Stimulated activated naive CD4-positive, alpha-beta T cell (primary cell): ENCODE measurements at regions not wholly inside any gene's neighbourhood (a gene's known extent, or its start where the extent isn't known, plus 50 kb on each side); places are given as distances from the start of the nearest gene placed in this dataset.
"Not testable (repeated sequence)": the region's sequence is repeated elsewhere in the genome, so short reads cannot be mapped to it uniquely, and the experiment has no call there.

ENCODE experiments used
- DNase-seq, 6 experiments: peaks; one replicate each; lab custom pipeline; 2025; lab: John Stamatoyannopoulos, UW

DNA sequence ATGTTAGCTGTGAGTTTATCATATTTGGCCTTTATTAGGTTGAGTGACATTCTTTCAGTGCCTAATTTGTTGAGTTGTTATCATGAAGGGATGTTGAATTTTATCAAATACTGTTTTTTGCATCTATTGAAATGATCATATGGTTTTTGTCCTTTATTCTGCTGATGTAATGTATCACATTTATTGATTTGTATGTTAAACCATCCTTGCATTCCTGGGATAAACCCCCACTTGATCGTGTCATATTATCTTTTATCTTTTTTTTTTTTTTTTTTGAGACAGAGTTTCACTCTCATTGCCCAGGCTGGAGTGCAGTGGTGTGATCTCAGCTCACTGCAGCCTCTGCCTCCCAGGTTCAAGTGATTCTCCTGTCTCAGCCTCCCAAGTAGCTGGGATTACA lies 51.9 kb upstream of the MFGE8 start:
- DNase-seq, result not testable (repeated sequence)

GRCh38 chr15:88970232-88970631 lies 57.1 kb upstream of the MFGE8 start:
- DNase-seq, result no peak

- no peak for DNase-seq
Observed at GRCh38 chr15:88974392-88974791, 61.2 kb upstream of the MFGE8 start.

DNA sequence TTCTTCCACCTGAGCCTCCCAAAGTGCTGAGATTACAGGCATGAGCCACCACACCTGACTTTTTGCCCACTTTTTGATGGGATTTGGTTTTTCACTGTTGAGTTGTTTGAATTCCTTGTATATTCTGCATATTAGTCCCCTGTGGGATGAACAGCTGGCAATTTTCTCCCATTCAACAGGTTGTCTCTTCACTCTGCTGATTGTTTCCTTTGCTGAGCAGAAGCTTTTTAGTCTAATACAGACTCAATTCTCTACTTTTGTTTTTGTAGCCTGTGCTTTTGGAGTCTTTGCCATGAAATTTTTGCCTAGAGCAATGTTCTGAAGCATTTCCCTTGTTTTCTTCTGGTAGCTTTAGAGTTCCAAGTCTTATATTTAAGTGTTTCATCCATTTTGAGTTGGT lies 62.7 kb upstream of the MFGE8 start:
- no peak for DNase-seq

GRCh38 chr15:88976656-88977055 lies 63.5 kb upstream of the MFGE8 start:
- no peak for DNase-seq

- no peak for DNase-seq
Observed at GRCh38 chr15:88979674-88980073, 66.5 kb upstream of the MFGE8 start.

GRCh38 chr15:88980498-88980897 lies 67.3 kb upstream of the MFGE8 start:
- no peak for DNase-seq

GRCh38 chr15:88981244-88982215 lies 68.4 kb upstream of the MFGE8 start:
- DNase-seq, result no peak

GRCh38 chr15:88982304-88982945 lies 69.2 kb upstream of the MFGE8 start:
- no peak for DNase-seq

- DNase-seq, result no peak
Observed at GRCh38 chr15:88982946-88983342, 69.8 kb upstream of the MFGE8 start.

DNA sequence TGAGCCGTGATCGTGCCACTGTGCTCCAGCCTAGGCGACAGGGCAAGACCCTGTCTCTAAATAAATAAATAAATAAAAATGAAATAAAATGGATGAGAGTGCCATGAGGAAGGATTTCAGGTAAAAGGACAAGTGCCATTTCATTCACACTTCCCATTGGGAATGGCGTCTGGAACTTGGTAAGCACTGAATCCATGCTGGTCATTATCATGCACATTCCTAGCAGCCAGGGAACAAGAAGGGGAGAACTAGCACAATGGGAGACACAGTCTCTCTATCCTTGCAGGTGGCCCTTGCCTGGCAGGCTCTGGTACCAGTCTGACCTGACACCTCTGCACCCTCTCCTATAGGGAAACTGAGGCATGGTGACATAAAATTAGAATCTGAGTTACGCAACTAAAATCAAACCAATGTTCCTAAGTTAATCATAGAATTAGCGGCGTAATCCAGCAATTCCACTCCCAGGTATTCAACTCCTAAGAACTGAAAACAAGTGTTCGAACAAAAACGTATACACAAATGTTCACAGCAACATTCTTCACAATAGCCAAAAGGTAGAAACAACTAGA lies 70.8 kb upstream of the MFGE8 start:
- DNase-seq, result no peak

DNA sequence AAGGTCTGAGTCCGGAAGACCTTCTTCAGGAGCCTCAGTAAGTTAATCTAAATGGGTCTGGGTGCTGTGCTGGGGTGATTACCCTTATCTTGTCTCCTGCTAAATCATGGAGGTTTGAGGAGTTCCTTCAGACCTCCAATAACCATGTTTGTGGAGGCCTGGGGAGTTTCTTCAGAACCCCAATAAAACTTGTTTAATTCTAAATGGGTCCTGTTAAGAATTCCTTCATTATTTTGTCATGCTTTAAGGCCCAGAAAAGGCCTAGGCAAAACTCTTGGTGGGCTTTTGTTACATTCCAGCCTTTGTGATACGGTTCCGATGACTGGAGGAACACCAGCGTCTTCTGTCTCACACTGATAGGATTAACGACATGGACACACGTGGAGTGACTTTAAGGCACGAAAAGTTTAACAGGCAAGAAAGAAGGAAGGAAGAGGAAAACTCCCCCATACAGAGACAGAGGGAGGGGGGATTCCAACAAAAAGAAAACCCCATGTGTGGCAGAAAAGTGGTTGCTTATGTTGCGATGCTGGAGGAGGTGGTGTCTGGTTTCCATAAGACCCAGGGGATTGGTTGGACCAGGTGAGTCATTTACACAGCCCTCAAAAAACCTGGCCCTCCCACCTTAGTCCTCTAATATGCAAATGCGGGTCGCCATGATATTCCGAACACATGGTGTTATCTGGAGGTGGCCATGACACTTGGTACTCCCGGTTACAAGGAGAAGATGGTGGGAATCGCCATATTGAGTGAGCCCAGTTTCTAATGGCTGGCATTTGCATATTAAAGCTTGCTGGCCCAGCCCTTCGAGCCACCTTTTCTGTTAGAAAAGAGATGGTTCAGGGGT lies 72.6 kb upstream of the MFGE8 start:
- DNase-seq, result no peak

GRCh38 chr15:88986949-88987590 lies 73.9 kb upstream of the MFGE8 start:
- no peak for DNase-seq

DNA sequence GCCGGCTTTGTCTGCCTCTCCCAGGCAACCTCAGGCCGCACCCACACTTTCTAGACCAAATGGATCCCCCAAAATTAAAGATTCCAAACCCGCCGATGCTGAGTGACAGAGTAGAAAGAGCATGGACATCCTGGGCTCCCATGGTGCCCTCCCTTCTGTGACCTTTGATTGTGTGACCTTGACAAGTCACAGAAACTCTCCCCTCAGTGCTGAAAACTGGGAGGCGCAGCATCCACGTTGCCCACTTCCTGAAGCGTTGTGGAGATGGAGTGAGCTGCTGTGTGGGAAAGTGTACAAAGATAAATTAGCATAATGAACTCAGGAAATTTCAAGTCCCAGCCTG lies 74.4 kb upstream of the MFGE8 start:
- DNase-seq, result no peak

GRCh38 chr15:88987934-88988671 lies 74.9 kb upstream of the MFGE8 start:
- no peak for DNase-seq

DNA sequence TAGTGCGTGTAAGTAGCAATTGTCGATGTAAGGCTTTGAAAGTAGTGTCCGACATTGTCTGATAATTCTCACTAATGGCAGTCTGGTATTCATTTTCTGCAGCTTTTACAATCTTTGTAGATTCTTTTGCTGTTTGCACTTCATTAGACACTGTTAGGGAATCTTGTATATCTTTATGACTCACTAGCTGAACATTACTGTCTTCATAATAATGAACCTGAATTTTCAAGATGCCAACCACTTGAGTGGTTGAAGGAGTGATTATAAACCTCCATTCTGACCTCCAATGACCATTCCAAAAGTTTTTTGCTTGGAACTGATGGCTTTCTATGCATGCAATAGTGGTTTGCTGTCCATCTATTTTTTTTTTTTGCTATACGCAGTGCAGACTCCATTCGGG lies 76.4 kb upstream of the MFGE8 start:
- DNase-seq, result no peak

GRCh38 chr15:88990185-88990679 lies 77.1 kb upstream of the MFGE8 start:
- no peak for DNase-seq

DNA sequence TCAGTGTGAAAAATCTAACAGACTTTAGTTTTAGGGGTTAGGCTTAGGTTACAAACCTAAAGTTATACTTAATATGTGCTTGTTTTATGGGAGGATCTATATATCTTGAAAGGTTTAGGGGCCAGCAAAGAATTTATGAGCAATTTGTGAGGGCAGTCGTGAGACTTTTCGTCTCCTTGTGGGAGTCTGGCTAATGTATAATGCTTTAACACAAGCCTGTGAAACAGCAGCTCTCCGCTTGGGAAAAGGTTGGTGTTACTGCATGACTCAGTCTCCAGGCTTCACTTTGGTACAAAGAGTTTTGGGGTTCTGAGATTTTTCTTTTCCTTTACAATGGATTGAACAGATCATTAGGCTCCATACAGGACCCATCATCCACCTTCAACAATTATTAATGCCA lies 79.0 kb upstream of the MFGE8 start:
- DNase-seq, result no peak

- no peak for DNase-seq
Observed at GRCh38 chr15:88992912-88993376, 79.8 kb upstream of the MFGE8 start.

DNA sequence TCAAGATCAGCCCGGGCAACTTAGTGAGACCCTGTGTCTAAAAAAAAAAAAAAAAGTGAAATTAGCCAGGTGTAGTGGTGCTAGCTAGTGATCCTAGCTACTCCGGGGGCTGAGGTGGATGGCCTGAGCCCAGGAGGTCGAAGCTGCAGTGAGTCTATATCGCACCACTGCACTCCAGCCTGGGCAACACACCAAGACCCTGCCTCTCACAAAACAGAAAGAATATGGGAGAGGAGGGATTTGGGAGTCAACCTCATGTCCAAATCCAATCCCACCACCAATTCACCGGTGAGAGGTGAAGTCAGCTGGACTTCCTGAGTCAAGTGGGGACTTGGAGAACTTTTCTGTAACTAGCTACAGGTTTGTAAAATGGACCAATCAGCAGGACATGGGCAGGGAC lies 80.5 kb upstream of the MFGE8 start:
- DNase-seq, result no peak

DNA sequence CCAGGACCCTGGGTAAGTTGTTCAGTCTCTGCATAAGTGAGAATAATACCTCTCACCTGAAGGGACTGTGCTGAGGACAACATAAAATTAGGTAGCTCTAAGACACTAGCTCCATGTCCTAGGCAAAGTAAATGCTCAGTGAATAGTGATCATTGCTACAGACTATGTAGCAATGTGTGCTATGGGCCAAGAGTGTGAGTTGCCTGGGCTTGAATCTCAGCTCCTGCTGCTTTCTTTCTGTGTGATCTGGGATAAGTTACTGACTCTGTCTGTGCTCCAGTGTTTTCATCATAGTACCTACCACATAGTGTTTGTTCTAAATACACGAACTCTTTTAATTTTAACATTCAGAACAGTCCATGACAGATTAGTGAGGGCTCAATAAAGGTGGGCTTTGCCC lies 81.1 kb upstream of the MFGE8 start:
- DNase-seq, result no peak
